Loucy (cell line): ENCODE measurements at regions not wholly inside any gene's neighbourhood (a gene's known extent, or its start where the extent isn't known, plus 50 kb on each side); places are given as distances from the start of the nearest gene placed in this dataset.

Experiments
- CTCF ChIP-seq: fragments of 200-600 bp; sonication (generic); conservative IDR thresholded peaks from 2 replicates; pipeline ENCODE4 v1.5.1; 2014; ENCODE audit warnings: mild to moderate bottlenecking, antibody characterized with exemption, low read length
- EZH2phosphoT487 ChIP-seq: fragments of 200-600 bp; IDR thresholded peaks from 2 replicates; pipeline ENCODE4 v1.6.1; 2018; ENCODE audit warnings: antibody characterized with exemption, mild to moderate bottlenecking, moderate library complexity, borderline replicate concordance

- TF ChIP-seq CTCF (no peak), EZH2phosphoT487 (no peak)
Observed at GRCh38 chr3:165390166-165390565, 194.0 kb upstream of the SLITRK3 start.
